HG03066 (cell line): ENCODE measurements at regions not wholly inside any gene's neighbourhood (a gene's known extent, or its start where the extent isn't known, plus 50 kb on each side); places are given as distances from the start of the nearest gene placed in this dataset.

Experiments used
- ATAC-seq: cut with Tn5 transposase; IDR thresholded peaks from one replicate; pipeline ENCODE4 v1.9.1; 2021; ENCODE audit warnings: low read depth; ENCODE audit not compliant: unreplicated experiment

GRCh38 chr17:33750943-33751701, 458.0 kb upstream of the ASIC2 start:
- ATAC-seq = no peak

- no peak for ATAC-seq
Measured at GRCh38 chr17:33751702-33752065, 458.6 kb upstream of the ASIC2 start.

DNA sequence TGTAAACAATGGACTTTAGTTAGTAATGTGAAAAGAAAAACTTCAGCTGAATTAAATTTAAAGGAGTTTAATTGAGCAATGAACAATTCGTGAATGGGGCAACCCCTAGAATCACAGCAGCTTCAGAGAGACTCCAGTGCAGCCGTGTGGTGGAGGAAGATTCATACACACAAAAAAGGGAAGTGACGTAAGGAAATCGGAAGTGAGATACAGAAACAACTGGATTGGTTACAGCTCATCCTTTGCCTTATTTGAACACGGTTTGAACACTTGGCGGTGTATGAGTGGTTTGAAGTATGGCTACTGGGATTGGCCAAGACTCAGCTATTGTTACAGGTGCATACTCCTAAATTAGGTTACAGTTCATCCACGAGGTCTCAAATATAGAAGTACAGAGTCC, 460.4 kb upstream of the ASIC2 start:
- ATAC-seq = no peak

- no peak for ATAC-seq
Measured at GRCh38 chr17:33756021-33756420, 462.9 kb upstream of the ASIC2 start.

- ATAC-seq = no peak
Measured at GRCh38 chr17:33765871-33766270, 472.8 kb upstream of the ASIC2 start.

GRCh38 chr17:33766721-33767120, 473.6 kb upstream of the ASIC2 start:
- ATAC-seq = no peak

DNA sequence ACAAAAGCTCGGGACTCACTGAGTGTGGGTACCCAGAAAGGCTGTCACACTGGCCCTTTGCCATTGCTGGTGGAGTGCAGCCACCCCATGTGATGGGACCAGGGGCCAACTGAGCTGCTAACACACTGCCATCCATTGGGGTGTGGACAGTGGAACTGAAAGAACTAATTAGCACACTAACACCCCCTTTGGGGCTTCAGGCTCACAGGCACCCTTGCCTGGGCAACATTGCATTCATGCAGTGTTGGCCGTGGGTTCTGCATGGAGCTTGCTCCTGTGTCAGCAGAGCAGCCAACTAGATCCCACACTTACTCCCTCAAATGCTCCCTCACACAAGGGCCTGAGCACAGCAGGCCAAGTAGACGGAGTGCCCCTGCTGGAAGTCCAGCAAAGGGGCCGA, 476.0 kb upstream of the ASIC2 start:
- no peak for ATAC-seq

- ATAC-seq = no peak
Measured at GRCh38 chr17:33776304-33776703, 478.8 kb upstream of the CCL2 start.

DNA sequence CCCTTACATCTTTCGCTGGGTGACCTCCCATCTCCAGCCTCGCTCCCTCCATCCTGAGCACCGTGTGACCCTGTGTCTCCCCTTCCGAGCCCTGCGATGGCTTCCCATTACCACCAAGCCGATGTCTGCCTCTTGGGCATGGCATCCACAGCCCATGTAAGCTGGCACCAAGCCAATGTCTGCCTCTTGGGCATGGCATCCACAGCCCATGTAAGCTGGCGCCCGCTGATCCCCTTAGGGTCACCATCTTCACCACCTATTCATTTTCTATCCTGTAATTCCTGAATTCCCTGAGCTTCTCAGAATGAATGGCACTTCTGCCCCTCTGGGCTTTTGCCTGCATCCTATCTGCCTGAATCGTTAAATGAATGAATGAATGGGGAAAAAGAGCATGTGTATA, 478.2 kb upstream of the CCL2 start:
- ATAC-seq = no peak

GRCh38 chr17:33777674-33778073, 477.4 kb upstream of the CCL2 start:
- ATAC-seq = no peak

- no peak for ATAC-seq
Measured at GRCh38 chr17:33778505-33779233, 476.4 kb upstream of the CCL2 start.

DNA sequence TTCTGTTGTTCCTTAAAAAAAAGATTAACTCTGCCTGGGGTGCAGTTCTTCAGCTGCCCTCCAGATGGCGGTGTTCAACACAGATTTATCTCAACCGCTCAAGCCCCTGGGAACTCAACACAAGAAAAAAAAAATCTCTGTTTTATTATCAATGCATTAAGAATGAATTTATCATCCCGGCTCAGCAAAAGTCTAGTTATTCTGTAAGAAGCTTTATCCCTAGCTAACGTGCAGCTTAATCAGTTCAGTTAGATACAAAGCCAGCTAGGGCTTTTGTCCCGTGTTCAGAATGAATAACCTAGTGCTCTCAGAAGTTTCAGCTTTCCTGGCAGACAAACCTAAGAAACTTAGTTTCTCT, 475.9 kb upstream of the CCL2 start:
- no peak for ATAC-seq

GRCh38 chr17:33785281-33785680, 469.8 kb upstream of the CCL2 start:
- no peak for ATAC-seq

- ATAC-seq = no peak
Measured at GRCh38 chr17:33786478-33786877, 468.6 kb upstream of the CCL2 start.

DNA sequence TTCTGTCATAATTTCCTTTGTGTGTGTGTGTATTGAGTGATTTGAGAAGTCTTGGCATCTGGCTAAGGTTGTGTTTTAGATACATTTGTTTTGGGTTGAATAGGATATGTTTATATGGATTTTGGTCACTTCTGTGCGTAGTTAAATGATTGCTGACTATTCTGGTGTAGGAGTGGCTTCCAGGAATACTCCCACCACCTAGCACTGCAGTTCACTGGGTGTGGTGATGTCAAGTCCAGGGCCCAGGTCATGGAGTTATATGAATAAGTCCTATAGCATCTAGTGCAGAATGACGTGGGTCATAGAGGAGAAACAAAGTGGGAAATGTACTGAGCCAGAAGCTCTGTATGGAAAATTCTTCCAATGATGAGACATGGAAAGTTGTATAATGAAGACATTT, 465.4 kb upstream of the CCL2 start:
- no peak for ATAC-seq

GRCh38 chr17:33797181-33797580, 457.9 kb upstream of the CCL2 start:
- no peak for ATAC-seq

DNA sequence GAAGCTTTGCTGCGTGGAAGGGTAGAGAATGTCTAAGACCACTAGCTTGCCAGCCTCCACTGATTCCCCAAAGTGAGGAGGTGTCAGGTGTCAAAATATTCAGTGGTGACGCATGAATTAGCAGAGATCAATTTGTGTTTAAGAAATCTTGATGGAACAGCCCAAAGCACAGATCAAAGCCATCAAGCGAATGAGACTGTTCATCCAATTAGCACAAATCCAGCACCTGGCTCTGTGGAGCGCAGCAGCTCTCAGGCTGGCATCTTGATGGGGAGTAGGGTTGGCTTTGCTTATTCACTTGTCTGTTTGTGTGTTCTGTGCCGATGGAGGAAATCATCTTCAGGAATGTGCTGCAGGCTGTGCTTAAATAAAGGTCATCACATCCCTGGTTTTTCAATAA, 456.8 kb upstream of the CCL2 start:
- ATAC-seq = no peak

- no peak for ATAC-seq
Measured at GRCh38 chr17:33802349-33803198, 452.5 kb upstream of the CCL2 start.

GRCh38 chr17:33803199-33803685, 451.8 kb upstream of the CCL2 start:
- ATAC-seq = no peak

DNA sequence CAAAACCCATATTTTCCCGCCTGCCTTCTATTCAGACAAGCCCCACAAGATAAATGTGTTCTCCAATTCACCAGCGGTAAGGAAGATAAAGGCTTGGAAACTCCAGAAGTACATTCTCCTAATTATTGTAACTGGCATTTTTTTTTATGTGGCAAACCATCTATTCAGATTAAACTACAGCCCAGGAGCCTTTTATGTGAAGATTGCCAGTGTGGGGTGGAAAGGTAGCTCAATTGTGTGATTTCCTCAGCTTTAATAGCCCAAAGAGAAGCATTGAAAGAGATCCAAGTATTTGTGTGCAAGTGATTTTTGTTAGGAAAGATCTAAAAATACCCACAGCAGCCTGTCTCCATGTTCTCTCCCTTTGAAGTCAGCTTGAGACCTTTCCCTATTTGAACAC, 451.4 kb upstream of the CCL2 start:
- no peak for ATAC-seq

DNA sequence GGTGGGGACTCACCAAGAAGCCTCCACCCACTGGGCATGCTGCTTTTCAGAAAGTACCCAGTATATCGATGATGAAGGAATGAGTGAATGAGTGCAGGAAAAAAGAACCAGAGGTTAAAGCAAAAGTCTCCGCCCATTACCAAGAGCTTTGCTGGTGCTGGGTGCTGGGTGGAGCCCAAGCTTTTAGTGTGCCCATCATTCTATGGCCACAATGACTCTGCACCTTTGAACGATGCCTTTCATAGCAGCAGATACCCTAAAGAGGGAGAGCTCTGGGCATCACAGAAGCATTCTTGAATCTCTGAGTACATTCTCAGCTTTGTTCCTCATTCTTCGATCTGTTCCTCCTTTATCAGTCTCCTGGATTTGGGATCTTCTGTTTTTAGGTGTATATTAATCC, 450.7 kb upstream of the CCL2 start:
- ATAC-seq = no peak
